GM21723 (cell line): ENCODE measurements at regions not wholly inside any gene's neighbourhood (a gene's known extent, or its start where the extent isn't known, plus 50 kb on each side); places are given as distances from the start of the nearest gene placed in this dataset.

ENCODE experiments used
- ATAC-seq: cut with Tn5 transposase; IDR thresholded peaks from one replicate; pipeline ENCODE4 v1.9.1; 2021; ENCODE audit warnings: mild to moderate bottlenecking, moderate library complexity; ENCODE audit not compliant: unreplicated experiment

- no peak for ATAC-seq
Measured at GRCh38 chr9:108180541-108180940, 675.2 kb downstream of the ACTL7B start.

GRCh38 chr9:108178318-108178717 is 677.5 kb downstream of the ACTL7B start:
- no peak for ATAC-seq

GRCh38 chr9:108168236-108168850 is 678.8 kb upstream of the KLF4 start:
- ATAC-seq = no peak

- no peak for ATAC-seq
Measured at GRCh38 chr9:108167136-108167900, 677.7 kb upstream of the KLF4 start.

GRCh38 chr9:108166519-108166918 is 677.0 kb upstream of the KLF4 start:
- no peak for ATAC-seq

- ATAC-seq = no peak
Measured at GRCh38 chr9:108163321-108164005, 673.9 kb upstream of the KLF4 start.

GRCh38 chr9:108162664-108163063 is 673.1 kb upstream of the KLF4 start:
- no peak for ATAC-seq

- ATAC-seq = no peak
Measured at GRCh38 chr9:108161503-108161902, 671.9 kb upstream of the KLF4 start.

GRCh38 chr9:108160706-108161355 is 671.3 kb upstream of the KLF4 start:
- ATAC-seq = no peak

- no peak for ATAC-seq
Measured at GRCh38 chr9:108160039-108160438, 670.5 kb upstream of the KLF4 start.

- ATAC-seq = no peak
Measured at GRCh38 chr9:108158236-108158995, 668.8 kb upstream of the KLF4 start.

GRCh38 chr9:108156270-108156998 is 666.9 kb upstream of the KLF4 start:
- ATAC-seq = no peak

GRCh38 chr9:108153416-108153815 is 663.8 kb upstream of the KLF4 start:
- ATAC-seq = no peak

- no peak for ATAC-seq
Measured at GRCh38 chr9:108150736-108151586, 661.4 kb upstream of the KLF4 start.

- ATAC-seq = no peak
Measured at GRCh38 chr9:108149326-108149725, 659.8 kb upstream of the KLF4 start.

- no peak for ATAC-seq
Measured at GRCh38 chr9:108142504-108143201, 653.1 kb upstream of the KLF4 start.

- no peak for ATAC-seq
Measured at GRCh38 chr9:108142142-108142503, 652.6 kb upstream of the KLF4 start.

- ATAC-seq = no peak
Measured at GRCh38 chr9:108139900-108140299, 650.3 kb upstream of the KLF4 start.

GRCh38 chr9:108138516-108138915 is 648.9 kb upstream of the KLF4 start:
- ATAC-seq = no peak
